ENCODE measurements at regions not wholly inside any gene's neighbourhood (a gene's known extent, or its start where the extent isn't known, plus 50 kb on each side); places are given as distances from the start of the nearest gene placed in this dataset.
"Not testable (repeated sequence)": the region's sequence is repeated elsewhere in the genome, so short reads cannot be mapped to it uniquely, and the experiment has no call there.

- no peak for DNase-seq (ENCODE audit: low spot score)
- no peaks in the 10 kb centered on the region for H3K36me3 Mint-ChIP-seq (ENCODE audit: low read depth)
- intact Hi-C loops (cut with micrococcal nuclease) = no loop called here
- no peaks in the 10 kb centered on the region for H3K4me1 Mint-ChIP-seq (ENCODE audit: low read depth)
- no peak overlapping the region for H3K27ac Mint-ChIP-seq
- no peaks in the 10 kb centered on the region for H3K9me3 Mint-ChIP-seq
- H3K4me3 Mint-ChIP-seq = no peak overlapping the region
- no peaks in the 10 kb centered on the region for H3K27me3 Mint-ChIP-seq (ENCODE audit: insufficient read depth)
These were observed 151.9 kb upstream of the JADE1 start for GRCh38 chr4:128657638-128658037.

- no peaks in the 10 kb centered on the region for H3K4me1 Mint-ChIP-seq (ENCODE audit: low read depth)
- H3K4me3 Mint-ChIP-seq = no peak overlapping the region
- no peak overlapping the region for H3K27ac Mint-ChIP-seq
- H3K27me3 Mint-ChIP-seq (ENCODE audit: insufficient read depth) = peaks cover 1% of the 10 kb centered on the region
- no peak for DNase-seq (ENCODE audit: low spot score)
- no peaks in the 10 kb centered on the region for H3K9me3 Mint-ChIP-seq
- H3K36me3 Mint-ChIP-seq (ENCODE audit: low read depth) = no peaks in the 10 kb centered on the region
- intact Hi-C loops (cut with micrococcal nuclease) = no loop called here
These were observed 155.0 kb upstream of the JADE1 start for GRCh38 chr4:128654465-128654864.

- Mint-ChIP-seq H3K27me3 (ENCODE audit: insufficient read depth) (peaks cover 1% of the 10 kb centered on the region), H3K4me1 (ENCODE audit: low read depth) (no peaks in the 10 kb centered on the region), H3K27ac (no peak overlapping the region), H3K36me3 (ENCODE audit: low read depth) (no peaks in the 10 kb centered on the region), H3K4me3 (no peak overlapping the region), H3K9me3 (no peaks in the 10 kb centered on the region)
- intact Hi-C loops (cut with micrococcal nuclease) = no loop called here
- no peak for DNase-seq (ENCODE audit: low spot score)
These were observed 155.7 kb upstream of the JADE1 start for GRCh38 chr4:128653527-128654444.

GRCh38 chr4:128649575-128650205 lies 159.8 kb upstream of the JADE1 start:
- H3K27me3 Mint-ChIP-seq (ENCODE audit: insufficient read depth) = peaks cover 1% of the 10 kb centered on the region
- no peaks in the 10 kb centered on the region for H3K9me3 Mint-ChIP-seq
- no peak for DNase-seq (ENCODE audit: low spot score)
- no peak overlapping the region for H3K27ac Mint-ChIP-seq
- H3K4me3 Mint-ChIP-seq = no peak overlapping the region
- no peaks in the 10 kb centered on the region for H3K4me1 Mint-ChIP-seq (ENCODE audit: low read depth)
- H3K36me3 Mint-ChIP-seq (ENCODE audit: low read depth) = no peaks in the 10 kb centered on the region
- intact Hi-C loops (cut with micrococcal nuclease) = no loop called here

- H3K4me1 Mint-ChIP-seq (ENCODE audit: low read depth) = no peaks in the 10 kb centered on the region
- DNase-seq (ENCODE audit: low spot score) = no peak
- no peak overlapping the region for H3K27ac Mint-ChIP-seq
- intact Hi-C loops (cut with micrococcal nuclease) = no loop called here
- peaks cover 1% of the 10 kb centered on the region for H3K27me3 Mint-ChIP-seq (ENCODE audit: insufficient read depth)
- no peak overlapping the region for H3K4me3 Mint-ChIP-seq
- no peaks in the 10 kb centered on the region for H3K36me3 Mint-ChIP-seq (ENCODE audit: low read depth)
- H3K9me3 Mint-ChIP-seq = no peaks in the 10 kb centered on the region
These were observed 160.3 kb upstream of the JADE1 start for GRCh38 chr4:128649161-128649560.

- intact Hi-C loops (cut with micrococcal nuclease) = no loop called here
- DNase-seq (ENCODE audit: low spot score) = no peak
- Mint-ChIP-seq H3K36me3 (ENCODE audit: low read depth) (no peaks in the 10 kb centered on the region), H3K4me3 (no peak overlapping the region), H3K4me1 (ENCODE audit: low read depth) (no peaks in the 10 kb centered on the region), H3K27me3 (ENCODE audit: insufficient read depth) (peaks cover 1% of the 10 kb centered on the region), H3K9me3 (no peaks in the 10 kb centered on the region), H3K27ac (no peak overlapping the region)
These were observed 161.5 kb upstream of the JADE1 start for GRCh38 chr4:128648021-128648420.

- H3K4me1 Mint-ChIP-seq (ENCODE audit: low read depth); DNase-seq (ENCODE audit: low spot score); H3K9me3 Mint-ChIP-seq; H3K27me3 Mint-ChIP-seq (ENCODE audit: insufficient read depth); H3K4me3 Mint-ChIP-seq; H3K27ac Mint-ChIP-seq; intact Hi-C loops (cut with micrococcal nuclease); H3K36me3 Mint-ChIP-seq (ENCODE audit: low read depth): not testable (repeated sequence)
These were observed 162.6 kb upstream of the JADE1 start for GRCh38 chr4:128646893-128647292.

- H3K9me3 Mint-ChIP-seq; H3K27me3 Mint-ChIP-seq (ENCODE audit: insufficient read depth); DNase-seq (ENCODE audit: low spot score); intact Hi-C loops (cut with micrococcal nuclease); H3K4me1 Mint-ChIP-seq (ENCODE audit: low read depth); H3K36me3 Mint-ChIP-seq (ENCODE audit: low read depth); H3K27ac Mint-ChIP-seq; H3K4me3 Mint-ChIP-seq: not testable (repeated sequence)
These were observed 164.5 kb upstream of the JADE1 start for GRCh38 chr4:128644693-128645654.

- H3K27me3 Mint-ChIP-seq (ENCODE audit: insufficient read depth); DNase-seq (ENCODE audit: low spot score); H3K4me1 Mint-ChIP-seq (ENCODE audit: low read depth); H3K9me3 Mint-ChIP-seq; H3K36me3 Mint-ChIP-seq (ENCODE audit: low read depth); H3K27ac Mint-ChIP-seq; H3K4me3 Mint-ChIP-seq; intact Hi-C loops (cut with micrococcal nuclease): not testable (repeated sequence)
These were observed 165.4 kb upstream of the JADE1 start for GRCh38 chr4:128644107-128644506.

- H3K4me3 Mint-ChIP-seq; H3K27me3 Mint-ChIP-seq (ENCODE audit: insufficient read depth); H3K36me3 Mint-ChIP-seq (ENCODE audit: low read depth); H3K4me1 Mint-ChIP-seq (ENCODE audit: low read depth); DNase-seq (ENCODE audit: low spot score); H3K9me3 Mint-ChIP-seq; intact Hi-C loops (cut with micrococcal nuclease); H3K27ac Mint-ChIP-seq: not testable (repeated sequence)
These were observed 167.9 kb upstream of the JADE1 start for GRCh38 chr4:128641566-128641965.

- no peak for DNase-seq (ENCODE audit: low spot score)
- H3K9me3 Mint-ChIP-seq = no peaks in the 10 kb centered on the region
- H3K36me3 Mint-ChIP-seq (ENCODE audit: low read depth) = no peaks in the 10 kb centered on the region
- H3K4me1 Mint-ChIP-seq (ENCODE audit: low read depth) = no peaks in the 10 kb centered on the region
- H3K27me3 Mint-ChIP-seq (ENCODE audit: insufficient read depth) = no peaks in the 10 kb centered on the region
- no peak overlapping the region for H3K4me3 Mint-ChIP-seq
- intact Hi-C loops (cut with micrococcal nuclease) = no loop called here
- no peak overlapping the region for H3K27ac Mint-ChIP-seq
These were observed 169.8 kb upstream of the JADE1 start for GRCh38 chr4:128639541-128640270.

- Mint-ChIP-seq H3K4me1 (ENCODE audit: low read depth) (no peaks in the 10 kb centered on the region), H3K9me3 (no peaks in the 10 kb centered on the region), H3K4me3 (no peak overlapping the region), H3K27ac (no peak overlapping the region), H3K27me3 (ENCODE audit: insufficient read depth) (no peaks in the 10 kb centered on the region), H3K36me3 (ENCODE audit: low read depth) (no peaks in the 10 kb centered on the region)
- no peak for DNase-seq (ENCODE audit: low spot score)
- intact Hi-C loops (cut with micrococcal nuclease) = no loop called here
These were observed 172.6 kb upstream of the JADE1 start for GRCh38 chr4:128636906-128637305.

Measured in activated T-helper 1 cell treated with anti-CD3 and anti-CD28 coated beads, Interleukin-12 subunit alpha, Interleukin-12 subunit beta, Interleukin-2, Interleukin-4 antibody, amounts not matched to agents 30 ng/mL and 10 ng/mL and 1 ng/mL, durations not matched to agents 14 hours and 24 hours and 36 hours (primary cell).